ENCODE measurements at regions not wholly inside any gene's neighbourhood (a gene's known extent, or its start where the extent isn't known, plus 50 kb on each side); places are given as distances from the start of the nearest gene placed in this dataset.

- TF ChIP-seq CTCF (IDR thresholded peaks at IDR 0.05; ENCODE audit: low read depth, low read length, poor library complexity, severe bottlenecking): no peak
- no peak for TF ChIP-seq EZH2phosphoT487 (IDR thresholded peaks at IDR 0.05; ENCODE audit: borderline replicate concordance, low read length)
Observed at GRCh38 chr22:44604991-44605390, 97.0 kb upstream of the PRR5 start.

Data from DOHH2 (cell line).